SU-DHL-6 (cell line): ENCODE measurements at regions not wholly inside any gene's neighbourhood (a gene's known extent, or its start where the extent isn't known, plus 50 kb on each side); places are given as distances from the start of the nearest gene placed in this dataset.

Source experiments
- H2AFZ ChIP-seq: fragments of 200-600 bp; sonication (generic); 2 replicates; pipeline ENCODE4 v1.6.1; 2014; ENCODE audit warnings: low read depth, mild to moderate bottlenecking, moderate library complexity, mixed read lengths, antibody characterized with exemption, low read length; ENCODE audit not compliant: severe bottlenecking
- H3F3A ChIP-seq: fragments of 200-600 bp; shearing (Covaris generic); 2 replicates; pipeline ENCODE4 v1.6.0; 2016; ENCODE audit warnings: antibody characterized with exemption, mild to moderate bottlenecking; ENCODE audit not compliant: insufficient read depth
- H3K27ac ChIP-seq: fragments of 200-600 bp; sonication (generic); 2 replicates; pipeline ENCODE4 v1.5.1; 2016; ENCODE audit warnings: low read depth, mild to moderate bottlenecking, low read length, moderate library complexity, mixed read lengths
- H3K27me3 ChIP-seq: fragments of 200-600 bp; sonication (generic), shearing (Covaris generic); 2 replicates; pipeline ENCODE4 v1.6.0; 2014; ENCODE audit warnings: mild to moderate bottlenecking, low read length
- H3K36me3 ChIP-seq: fragments of 200-600 bp; sonication (generic); 2 replicates; pipeline ENCODE4 v1.6.1; 2014; ENCODE audit warnings: mild to moderate bottlenecking, low read length, mixed read lengths
- H3K4me2 ChIP-seq: fragments of 300-600, 200-600 bp; shearing (Covaris generic), sonication (generic); 2 replicates; pipeline ENCODE4 v1.6.0; 2014; ENCODE audit warnings: low read length, low read depth, mild to moderate bottlenecking; ENCODE audit not compliant: poor library complexity, severe bottlenecking
- H3K4me3 ChIP-seq: fragments of 200-600 bp; sonication (generic); 2 replicates; pipeline ENCODE4 v1.5.1; 2014; ENCODE audit warnings: antibody characterized with exemption, low read length, mild to moderate bottlenecking, mixed read lengths; ENCODE audit not compliant: insufficient read depth, poor library complexity, severe bottlenecking
- H3K79me2 ChIP-seq: fragments of 200-600 bp; sonication (generic); 2 replicates; pipeline ENCODE4 v1.6.1; 2014; ENCODE audit warnings: mild to moderate bottlenecking, low read length, moderate library complexity; ENCODE audit not compliant: insufficient read depth
- H3K9ac ChIP-seq: fragments of 200-600 bp; sonication (generic); 2 replicates; pipeline ENCODE4 v1.7.0; 2014; ENCODE audit warnings: mild to moderate bottlenecking, low read length
- H3K9me2 ChIP-seq: fragments of 200-600 bp; sonication (generic); replicated peaks from 2 replicates; pipeline ENCODE4 v1.6.1; 2014; ENCODE audit warnings: low read length; ENCODE audit not compliant: insufficient read depth
- H3K9me3 ChIP-seq: fragments of 200-600 bp; sonication (generic); 2 replicates; pipeline ENCODE4 v1.6.1; 2014; ENCODE audit warnings: low read length, mixed read lengths; ENCODE audit not compliant: insufficient read depth
- H4K20me1 ChIP-seq: fragments of 200-600 bp; sonication (generic); 2 replicates; pipeline ENCODE4 v1.6.1; 2014; ENCODE audit warnings: low read depth, mild to moderate bottlenecking, antibody characterized with exemption, low read length, moderate library complexity, mixed read lengths
- CTCF ChIP-seq: fragments of 200-600 bp; sonication (generic); IDR thresholded peaks from one replicate; pipeline ENCODE4 v1.5.1; 2017; ENCODE audit warnings: antibody characterized with exemption, mild to moderate bottlenecking, low read length, moderate library complexity; ENCODE audit not compliant: insufficient read depth, poor library complexity, severe bottlenecking
- EZH2phosphoT487 ChIP-seq: fragments of 200-600 bp; sonication (generic), shearing (Covaris generic); conservative IDR thresholded peaks from 2 replicates; pipeline ENCODE4 v1.6.1; 2018; ENCODE audit warnings: mild to moderate bottlenecking, antibody characterized with exemption, low read length, moderate library complexity, mixed read lengths

GRCh38 chr3:153084431-153084830 is 77.6 kb upstream of the RAP2B start:
- H2AFZ ChIP-seq, result no peak overlapping the region
- H3K36me3 ChIP-seq, result no peaks in the 10 kb centered on the region
- TF ChIP-seq EZH2phosphoT487 (no peak), CTCF (no peak)
- H3F3A ChIP-seq, result no peaks in the 10 kb centered on the region
- H3K4me3 ChIP-seq, result no peak overlapping the region
- no peaks in the 10 kb centered on the region for H3K9me3 ChIP-seq
- no peaks in the 10 kb centered on the region for H3K79me2 ChIP-seq
- H3K9me2 ChIP-seq, result no peaks in the 10 kb centered on the region
- H3K9ac ChIP-seq, result no peak overlapping the region
- no peak overlapping the region for H3K4me2 ChIP-seq
- H3K27ac ChIP-seq, result no peak overlapping the region
- no peaks in the 10 kb centered on the region for H3K27me3 ChIP-seq
- H4K20me1 ChIP-seq, result no peaks in the 10 kb centered on the region

GRCh38 chr3:153087595-153088566 is 74.1 kb upstream of the RAP2B start:
- H3F3A ChIP-seq, result no peaks in the 10 kb centered on the region
- no peaks in the 10 kb centered on the region for H3K9me3 ChIP-seq
- no peaks in the 10 kb centered on the region for H4K20me1 ChIP-seq
- H3K4me2 ChIP-seq, result no peak overlapping the region
- no peaks in the 10 kb centered on the region for H3K9me2 ChIP-seq
- no peaks in the 10 kb centered on the region for H3K79me2 ChIP-seq
- no peak overlapping the region for H2AFZ ChIP-seq
- H3K9ac ChIP-seq, result no peak overlapping the region
- no peaks in the 10 kb centered on the region for H3K36me3 ChIP-seq
- H3K4me3 ChIP-seq, result no peak overlapping the region
- TF ChIP-seq CTCF, result no peak
- TF ChIP-seq EZH2phosphoT487, result no peak
- no peak overlapping the region for H3K27ac ChIP-seq
- H3K27me3 ChIP-seq, result no peaks in the 10 kb centered on the region

DNA sequence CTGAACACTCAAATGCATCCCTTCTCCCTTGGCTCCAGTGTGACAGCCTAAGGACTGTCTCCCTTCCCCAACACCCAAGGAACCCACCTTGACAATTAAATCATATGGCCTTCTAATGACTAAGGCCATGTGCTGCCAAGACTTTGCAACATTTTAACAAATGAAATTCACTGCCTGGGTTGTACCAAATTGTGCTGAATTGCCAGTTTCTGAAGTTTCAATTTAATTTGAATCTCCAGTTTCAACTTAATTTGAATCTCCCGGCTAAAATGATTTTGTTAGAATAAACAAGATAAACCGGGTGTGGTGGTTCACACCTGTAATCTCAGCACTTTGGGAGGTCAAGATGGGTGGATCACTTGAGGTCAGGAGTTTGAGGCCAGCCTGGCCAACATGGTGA is 72.4 kb upstream of the RAP2B start:
- H3K27ac ChIP-seq, result no peak overlapping the region
- no peak overlapping the region for H2AFZ ChIP-seq
- no peaks in the 10 kb centered on the region for H3K36me3 ChIP-seq
- H4K20me1 ChIP-seq, result no peaks in the 10 kb centered on the region
- H3K4me2 ChIP-seq, result no peak overlapping the region
- H3K4me3 ChIP-seq, result no peak overlapping the region
- TF ChIP-seq EZH2phosphoT487 (no peak), CTCF (no peak)
- H3K9ac ChIP-seq, result no peak overlapping the region
- no peaks in the 10 kb centered on the region for H3K9me3 ChIP-seq
- no peaks in the 10 kb centered on the region for H3K27me3 ChIP-seq
- no peaks in the 10 kb centered on the region for H3K9me2 ChIP-seq
- H3K79me2 ChIP-seq, result no peaks in the 10 kb centered on the region
- H3F3A ChIP-seq, result no peaks in the 10 kb centered on the region
